ENCODE measurements at regions not wholly inside any gene's neighbourhood (a gene's known extent, or its start where the extent isn't known, plus 50 kb on each side); places are given as distances from the start of the nearest gene placed in this dataset.

DNA sequence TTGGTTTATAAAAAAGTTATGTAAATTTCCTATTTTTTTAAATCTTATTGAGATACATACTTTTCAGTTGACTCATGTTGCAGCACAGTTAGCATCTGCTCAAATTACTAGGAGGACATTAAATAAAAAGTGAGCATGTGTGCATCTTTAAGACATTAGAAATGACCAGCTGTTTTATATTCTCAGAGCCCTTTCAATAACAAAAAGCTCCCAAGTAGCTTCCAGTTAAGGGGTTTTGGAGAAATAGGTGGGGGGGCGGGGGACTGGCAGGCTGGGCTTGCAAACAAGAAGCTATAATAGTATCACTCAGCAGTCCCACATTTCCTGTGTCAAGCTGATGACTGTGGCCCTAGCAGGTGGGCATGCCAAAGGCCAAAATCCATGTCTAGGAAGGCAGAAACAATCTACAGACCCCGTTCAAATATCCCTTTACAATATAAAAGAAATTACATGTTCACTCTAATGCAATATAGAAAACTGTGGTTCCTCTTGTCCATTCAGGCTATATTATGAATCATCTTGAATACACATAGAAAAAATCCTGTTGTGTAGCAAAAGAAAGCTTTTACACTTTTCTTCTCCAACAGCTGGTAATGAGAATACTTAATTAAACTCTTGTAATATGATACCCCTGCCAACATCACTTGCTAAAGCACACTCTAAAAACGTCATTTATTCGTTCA, 1713.2 kb upstream of the SLC10A2 start:
- DNase-seq = no peak

GRCh38 chr13:104773775-104774174, 1707.6 kb upstream of the SLC10A2 start:
- DNase-seq = no peak

DNA sequence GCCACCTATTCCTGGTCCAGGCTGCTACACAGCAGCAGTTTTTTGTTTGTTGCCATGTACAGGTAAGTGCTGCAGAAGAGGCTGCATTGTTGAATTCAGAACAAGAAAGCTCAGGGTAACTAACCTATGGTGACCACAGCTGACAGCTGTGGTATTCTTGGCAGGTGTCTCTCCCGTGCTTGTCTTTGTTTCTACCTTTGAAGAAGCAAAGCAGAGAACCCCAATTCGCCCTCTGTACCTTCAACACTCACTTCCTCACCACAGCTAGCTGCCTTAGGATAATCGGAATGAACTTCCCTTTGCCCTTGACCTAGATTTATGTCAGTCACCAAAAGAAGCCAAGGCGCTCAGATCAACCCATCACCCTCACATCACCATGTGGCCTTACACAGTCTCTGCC, 1703.3 kb upstream of the SLC10A2 start:
- no peak for DNase-seq

GRCh38 chr13:104766319-104766718, 1700.1 kb upstream of the SLC10A2 start:
- no peak for DNase-seq

- DNase-seq = no peak
These were observed 1698.4 kb upstream of the SLC10A2 start for GRCh38 chr13:104764600-104764999.

DNA sequence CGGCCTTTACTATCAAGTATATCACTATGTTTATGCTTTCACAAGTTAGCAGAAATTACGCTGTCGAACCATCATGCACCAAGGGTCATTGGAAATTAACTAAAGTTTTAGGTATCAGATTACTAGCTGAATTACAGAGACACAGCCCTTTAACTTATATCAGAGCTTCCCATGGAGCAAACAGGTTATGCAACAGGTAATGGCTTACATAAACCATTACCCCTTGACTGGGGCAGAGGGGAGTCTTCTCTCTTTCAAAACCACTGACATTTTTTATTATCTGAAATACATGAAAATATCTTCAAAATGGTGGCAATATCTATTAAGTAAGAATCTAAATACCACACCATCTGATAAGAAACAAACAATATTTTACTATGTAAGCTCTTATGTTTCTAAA, 1692.9 kb upstream of the SLC10A2 start:
- no peak for DNase-seq

DNA sequence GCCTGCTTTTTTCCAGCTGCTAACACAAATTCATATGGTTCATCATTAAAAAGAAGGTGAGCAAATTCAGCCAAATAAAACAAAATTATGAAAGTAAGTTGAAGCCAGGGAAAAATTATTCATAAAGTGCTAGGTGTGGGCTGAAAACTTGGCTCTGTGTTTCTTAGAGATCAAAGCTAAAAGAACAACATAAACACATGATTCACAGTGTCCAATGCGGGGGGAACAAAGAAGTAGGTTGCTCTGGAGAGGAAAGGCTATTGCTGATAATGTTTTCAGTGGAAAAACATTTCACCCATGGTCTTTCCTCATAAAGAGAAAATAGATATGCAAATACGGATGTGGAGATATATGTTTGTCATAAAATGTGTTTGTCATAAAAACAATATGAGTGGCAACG, 1691.5 kb upstream of the SLC10A2 start:
- no peak for DNase-seq

DNA sequence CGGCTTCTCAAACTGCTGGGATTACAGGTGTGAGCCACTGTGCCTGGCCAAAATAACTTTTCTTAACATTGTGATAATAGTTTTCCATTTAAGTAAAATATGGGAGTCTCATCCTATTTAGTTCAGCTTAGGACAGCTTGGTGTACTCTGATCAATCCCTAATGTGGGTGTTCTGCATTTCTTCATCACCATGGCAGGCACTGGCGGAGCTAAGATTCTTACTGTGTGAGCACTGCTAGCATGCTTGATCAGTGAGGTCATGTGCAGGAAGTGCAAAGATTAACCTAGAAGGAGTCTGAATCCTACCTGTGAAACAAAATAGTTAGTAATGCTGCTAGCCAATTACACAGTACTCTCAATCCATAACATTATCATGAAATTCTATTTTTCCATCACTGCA, 1684.2 kb upstream of the SLC10A2 start:
- no peak for DNase-seq

DNA sequence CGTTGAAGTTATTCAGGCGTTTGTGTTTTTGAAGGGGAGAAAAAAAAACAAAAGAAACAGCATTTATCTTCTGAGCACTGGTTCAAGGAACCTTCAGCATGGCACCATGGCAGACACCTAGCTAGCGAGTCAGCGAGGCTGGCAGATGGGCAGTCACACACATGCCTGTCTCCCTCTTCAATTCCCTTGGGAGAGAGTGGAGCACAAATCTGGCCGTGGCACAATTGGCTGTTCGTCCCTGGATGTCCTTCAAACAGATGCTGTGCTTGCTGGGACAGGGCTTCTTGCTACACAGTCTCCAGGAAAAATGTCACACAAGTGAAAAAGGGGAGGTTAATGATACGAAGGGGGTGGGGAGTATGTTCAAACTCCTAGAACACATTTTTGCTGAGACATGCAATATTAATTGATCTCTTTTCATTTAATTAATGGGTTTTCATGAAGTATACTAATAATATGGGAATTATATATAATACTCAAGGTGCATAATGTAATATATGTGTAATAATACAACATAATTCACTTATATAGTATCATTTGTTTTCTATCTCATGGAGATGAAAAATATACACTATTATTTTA, 1674.5 kb upstream of the SLC10A2 start:
- no peak for DNase-seq

GRCh38 chr13:104737713-104738112, 1671.5 kb upstream of the SLC10A2 start:
- DNase-seq = no peak

GRCh38 chr13:104733427-104733826, 1667.2 kb upstream of the SLC10A2 start:
- DNase-seq = no peak

DNA sequence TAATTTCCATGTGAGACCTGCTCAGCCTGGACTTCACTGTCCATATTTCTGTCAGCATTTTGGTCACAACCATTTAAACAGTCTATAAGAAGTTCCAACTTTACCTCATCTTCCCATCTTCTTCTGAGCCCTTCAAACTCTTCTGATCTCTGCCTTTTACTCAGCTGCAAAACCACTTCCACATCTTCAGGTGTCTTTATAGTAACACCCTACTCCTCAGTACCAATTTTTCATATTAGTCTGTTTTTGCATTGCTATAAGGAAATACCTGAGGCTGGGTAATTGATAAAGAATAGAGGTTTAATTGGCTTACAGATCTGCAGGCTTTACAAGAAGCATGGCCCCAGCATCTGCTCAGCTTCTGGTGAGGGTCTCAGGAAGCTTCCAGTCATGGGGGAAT, 1648.9 kb upstream of the SLC10A2 start:
- no peak for DNase-seq

DNA sequence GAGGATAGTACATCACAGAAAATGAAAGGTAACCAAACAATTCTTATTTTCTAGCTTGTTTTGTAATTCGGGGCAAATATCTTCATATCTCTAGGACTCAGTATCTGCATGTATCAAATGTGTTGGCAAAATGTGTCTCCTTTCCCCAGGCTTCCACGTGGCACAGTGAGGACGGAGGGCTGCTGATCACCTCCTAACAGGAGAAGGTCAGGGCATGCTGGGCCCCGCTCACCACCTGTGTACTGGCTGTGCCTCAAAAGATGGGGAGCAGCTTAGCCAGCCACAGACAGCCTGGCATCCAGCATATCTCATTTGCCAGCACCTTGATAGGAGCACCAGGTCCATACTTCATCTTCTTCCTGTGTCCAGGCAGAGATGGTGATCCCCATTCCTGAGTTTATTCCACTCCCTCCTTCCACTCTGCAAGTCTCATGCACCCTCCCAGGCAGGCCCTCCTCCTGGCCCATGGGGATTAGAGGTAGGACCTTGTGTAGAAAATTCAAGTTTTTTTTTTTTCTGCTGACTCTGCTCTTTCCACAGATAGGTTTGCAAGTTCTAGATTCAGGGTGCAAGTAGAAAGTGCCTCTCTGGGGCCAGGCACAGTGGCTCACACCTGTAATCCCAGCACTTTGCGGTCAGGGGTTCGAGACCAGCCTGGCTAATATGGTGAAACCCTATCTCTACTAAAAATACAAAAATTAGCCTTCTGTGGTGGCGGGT, 1639.0 kb upstream of the SLC10A2 start:
- no peak for DNase-seq

GRCh38 chr13:104701591-104701990, 1635.4 kb upstream of the SLC10A2 start:
- no peak for DNase-seq

GRCh38 chr13:104694397-104694796, 1628.2 kb upstream of the SLC10A2 start:
- DNase-seq = no peak

GRCh38 chr13:104693126-104693525, 1626.9 kb upstream of the SLC10A2 start:
- DNase-seq = no peak

DNA sequence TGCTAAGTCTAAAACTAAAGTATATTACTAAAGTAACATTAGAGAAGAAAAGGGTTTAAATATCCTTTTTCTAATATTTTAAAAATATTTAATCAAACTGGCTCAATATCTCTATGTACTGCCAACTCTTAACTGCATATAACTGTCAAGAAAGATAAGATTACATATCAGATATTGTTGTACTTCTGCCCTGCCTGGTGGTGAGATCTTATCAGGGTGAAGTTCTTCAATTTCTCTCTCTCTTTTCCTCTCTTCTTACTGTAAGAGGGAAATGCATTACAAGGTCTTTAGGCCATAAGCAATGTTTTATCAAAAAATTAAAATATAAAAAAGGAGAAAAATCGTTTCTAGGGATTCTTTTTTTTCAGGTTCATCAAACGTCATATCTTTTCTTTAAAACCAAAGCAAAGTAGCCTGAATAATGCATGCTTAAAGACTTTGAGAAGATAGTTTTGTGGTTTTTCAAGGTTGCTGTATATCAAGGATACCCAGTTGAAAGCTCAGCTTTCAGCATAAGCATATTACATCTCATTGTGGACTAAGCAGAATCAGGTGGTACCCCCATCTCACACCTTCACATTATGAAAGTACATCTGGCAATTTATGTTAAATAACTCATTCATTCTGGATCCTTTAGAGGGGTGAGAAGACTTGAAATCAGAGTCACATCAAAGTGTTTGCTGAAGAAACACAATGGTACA, 1625.7 kb upstream of the SLC10A2 start:
- no peak for DNase-seq

GRCh38 chr13:104686484-104686883, 1620.3 kb upstream of the SLC10A2 start:
- DNase-seq = no peak

DNA sequence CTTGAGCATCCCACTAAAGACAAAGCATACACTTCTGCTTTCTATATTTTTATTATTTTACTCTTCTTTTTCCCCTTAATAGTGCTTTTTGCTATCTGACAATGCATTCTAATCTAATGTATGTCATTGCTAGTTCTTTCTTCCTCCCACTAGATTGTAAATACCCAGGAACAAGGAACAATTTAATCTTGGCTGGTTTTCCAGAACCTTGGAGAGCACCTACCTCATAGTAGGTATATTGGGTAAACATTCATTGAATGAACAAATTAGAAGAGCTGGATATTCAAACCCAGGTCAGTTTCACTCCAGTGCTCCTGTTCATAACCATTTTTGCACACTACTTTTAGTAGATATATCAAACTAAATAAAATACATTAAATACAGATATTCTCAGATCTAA, 1617.6 kb upstream of the SLC10A2 start:
- DNase-seq = no peak

DNA sequence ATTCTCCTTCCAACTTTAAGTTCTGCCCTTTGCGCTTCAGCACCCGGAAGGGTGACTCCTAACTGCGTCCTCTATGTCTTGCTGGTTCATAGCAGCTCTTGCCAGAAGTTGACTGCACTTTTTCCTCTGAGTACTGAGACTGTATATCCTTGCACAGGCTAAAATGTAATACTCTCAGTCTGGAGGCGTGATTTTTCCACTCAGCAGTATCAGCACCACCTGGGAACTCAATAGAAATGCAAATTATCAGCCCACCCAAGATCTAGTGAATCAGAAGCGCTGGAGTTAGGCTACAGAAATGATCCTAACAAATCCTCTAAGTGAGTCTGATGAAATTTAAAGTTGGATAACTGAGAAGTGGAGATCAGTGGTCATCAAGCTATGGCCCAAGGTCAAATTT, 1611.9 kb upstream of the SLC10A2 start:
- DNase-seq = no peak

- no peak for DNase-seq
These were observed 1605.7 kb upstream of the SLC10A2 start for GRCh38 chr13:104671901-104672300.

- DNase-seq = no peak
These were observed 1591.0 kb upstream of the SLC10A2 start for GRCh38 chr13:104657196-104657595.

GRCh38 chr13:104650431-104650830, 1584.2 kb upstream of the SLC10A2 start:
- no peak for DNase-seq

- no peak for DNase-seq
These were observed 1582.1 kb upstream of the SLC10A2 start for GRCh38 chr13:104648291-104648690.
